Endometrium (tissue), 2 donors: ENCODE measurements at regions not wholly inside any gene's neighbourhood (a gene's known extent, or its start where the extent isn't known, plus 50 kb on each side); places are given as distances from the start of the nearest gene placed in this dataset.
"Not testable (repeated sequence)": the region's sequence is repeated elsewhere in the genome, so short reads cannot be mapped to it uniquely, and the experiment has no call there.

Experiments
- FAIRE-seq: peaks from 2 replicates; lab custom pipeline; 2012; peaks lifted over from hg19 to GRCh38; lab: Jason Lieb, UNC
- donor health status: control.
- donor health status: control.

GRCh38 chr10:22158426-22158825 lies 59.4 kb downstream of the EBLN1 start:
- FAIRE-seq, result no peak

GRCh38 chr10:22156750-22157149 lies 61.1 kb downstream of the EBLN1 start:
- no peak for FAIRE-seq

GRCh38 chr10:22152403-22152802 lies 65.4 kb downstream of the EBLN1 start:
- FAIRE-seq, result no peak

- no peak for FAIRE-seq
Observed at GRCh38 chr10:22150842-22151241, 67.0 kb downstream of the EBLN1 start.

GRCh38 chr10:22148961-22149360 lies 68.9 kb downstream of the EBLN1 start:
- FAIRE-seq, result no peak

GRCh38 chr10:22145873-22146272 lies 71.9 kb downstream of the EBLN1 start:
- FAIRE-seq, result not testable (repeated sequence)

GRCh38 chr10:22137542-22137941 lies 80.3 kb downstream of the EBLN1 start:
- FAIRE-seq, result no peak

- no peak for FAIRE-seq
Observed at GRCh38 chr10:22135591-22135990, 82.2 kb downstream of the EBLN1 start.

GRCh38 chr10:22133749-22134624 lies 83.8 kb downstream of the EBLN1 start:
- peak; percentile 86 for FAIRE-seq

- FAIRE-seq, result not testable (repeated sequence)
Observed at GRCh38 chr10:22130824-22131223, 87.0 kb downstream of the EBLN1 start.

- FAIRE-seq, result not testable (repeated sequence)
Observed at GRCh38 chr10:22129612-22130011, 88.2 kb downstream of the EBLN1 start.

- not testable (repeated sequence) for FAIRE-seq
Observed at GRCh38 chr10:22121181-22121580, 96.6 kb downstream of the EBLN1 start.

GRCh38 chr10:22120072-22120471 lies 97.7 kb downstream of the EBLN1 start:
- FAIRE-seq, result not testable (repeated sequence)

- not testable (repeated sequence) for FAIRE-seq
Observed at GRCh38 chr10:22119575-22119974, 98.2 kb downstream of the EBLN1 start.

GRCh38 chr10:22111705-22112104 lies 106.1 kb downstream of the EBLN1 start:
- no peak for FAIRE-seq

- no peak for FAIRE-seq
Observed at GRCh38 chr10:22111260-22111659, 106.6 kb downstream of the EBLN1 start.

GRCh38 chr10:22110761-22111160 lies 107.1 kb downstream of the EBLN1 start:
- FAIRE-seq, result no peak

GRCh38 chr10:22105270-22105669 lies 101.7 kb upstream of the DNAJC1 start:
- no peak for FAIRE-seq

- FAIRE-seq, result no peak
Observed at GRCh38 chr10:22103701-22104470, 100.4 kb upstream of the DNAJC1 start.

- no peak for FAIRE-seq
Observed at GRCh38 chr10:22097696-22098095, 94.2 kb upstream of the DNAJC1 start.

GRCh38 chr10:22091260-22091659 lies 87.7 kb upstream of the DNAJC1 start:
- FAIRE-seq, result not testable (repeated sequence)

- FAIRE-seq, result no peak
Observed at GRCh38 chr10:22087402-22087738, 83.8 kb upstream of the DNAJC1 start.

- peak; percentile 98 for FAIRE-seq
Observed at GRCh38 chr10:22086730-22087401, 83.3 kb upstream of the DNAJC1 start.
